ENCODE measurements at regions not wholly inside any gene's neighbourhood (a gene's known extent, or its start where the extent isn't known, plus 50 kb on each side); places are given as distances from the start of the nearest gene placed in this dataset.

DNA sequence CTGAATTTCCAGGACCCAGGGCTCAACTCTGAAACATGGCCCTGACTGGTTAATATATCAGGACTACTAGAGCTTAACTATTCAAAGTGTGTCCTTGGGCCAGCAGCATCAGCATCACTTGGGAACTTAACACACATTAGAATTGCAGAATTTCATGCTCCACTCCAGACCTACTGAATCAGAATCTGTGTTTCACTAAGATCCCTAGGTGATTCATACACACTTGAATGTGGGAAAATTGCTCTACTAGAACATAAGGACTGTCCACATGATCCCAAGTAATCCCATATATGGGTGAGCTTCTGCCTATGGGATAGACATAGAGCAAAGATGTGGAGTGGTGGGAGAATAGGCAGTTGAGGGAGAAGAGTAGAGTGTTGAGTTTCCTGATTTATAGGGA, 192.5 kb upstream of the CLNK start:
- TF ChIP-seq, protein P1, sequence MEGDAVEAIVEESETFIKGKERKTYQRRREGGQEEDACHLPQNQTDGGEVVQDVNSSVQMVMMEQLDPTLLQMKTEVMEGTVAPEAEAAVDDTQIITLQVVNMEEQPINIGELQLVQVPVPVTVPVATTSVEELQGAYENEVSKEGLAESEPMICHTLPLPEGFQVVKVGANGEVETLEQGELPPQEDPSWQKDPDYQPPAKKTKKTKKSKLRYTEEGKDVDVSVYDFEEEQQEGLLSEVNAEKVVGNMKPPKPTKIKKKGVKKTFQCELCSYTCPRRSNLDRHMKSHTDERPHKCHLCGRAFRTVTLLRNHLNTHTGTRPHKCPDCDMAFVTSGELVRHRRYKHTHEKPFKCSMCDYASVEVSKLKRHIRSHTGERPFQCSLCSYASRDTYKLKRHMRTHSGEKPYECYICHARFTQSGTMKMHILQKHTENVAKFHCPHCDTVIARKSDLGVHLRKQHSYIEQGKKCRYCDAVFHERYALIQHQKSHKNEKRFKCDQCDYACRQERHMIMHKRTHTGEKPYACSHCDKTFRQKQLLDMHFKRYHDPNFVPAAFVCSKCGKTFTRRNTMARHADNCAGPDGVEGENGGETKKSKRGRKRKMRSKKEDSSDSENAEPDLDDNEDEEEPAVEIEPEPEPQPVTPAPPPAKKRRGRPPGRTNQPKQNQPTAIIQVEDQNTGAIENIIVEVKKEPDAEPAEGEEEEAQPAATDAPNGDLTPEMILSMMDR (IDR thresholded peaks at IDR 0.05 in 4 of 5, conservative IDR thresholded peaks at IDR 0.05 in 1 of 5) = no peak
- no peak for TF ChIP-seq POLR2A (IDR thresholded peaks at IDR 0.05)

All from gastrocnemius medialis (tissue), 4 donors.